H9 (cell line): ENCODE measurements at regions not wholly inside any gene's neighbourhood (a gene's known extent, or its start where the extent isn't known, plus 50 kb on each side); places are given as distances from the start of the nearest gene placed in this dataset.

Source experiments
- DNase-seq: peaks from one replicate; pipeline ENCODE4 v3.0.0-alpha.2; 2017
- H2AFZ ChIP-seq: one replicate; pipeline ENCODE4 v1.6.1; 2013; ENCODE audit warnings: mild to moderate bottlenecking, low read length, control low read depth, moderate library complexity
- H2AK5ac ChIP-seq: 2 replicates; pipeline ENCODE4 v1.6.1; 2013; ENCODE audit warnings: low read length, control low read depth, mixed read lengths; ENCODE audit not compliant: insufficient read length
- H2BK120ac ChIP-seq: one replicate; pipeline ENCODE4 v1.6.1; 2013; ENCODE audit warnings: low read depth, mild to moderate bottlenecking, low read length, control low read depth, inconsistent platforms; ENCODE audit not compliant: poor library complexity, severe bottlenecking
- H2BK12ac ChIP-seq: 2 replicates; pipeline ENCODE4 v1.6.1; 2013; ENCODE audit warnings: low read length, control low read depth, mixed read lengths, low read depth; ENCODE audit not compliant: insufficient read length
- H2BK15ac ChIP-seq: 2 replicates; pipeline ENCODE4 v1.6.1; 2013; ENCODE audit warnings: low read depth, low read length, control low read depth
- H2BK20ac ChIP-seq: one replicate; pipeline ENCODE4 v1.6.1; 2013; ENCODE audit warnings: low read depth, mild to moderate bottlenecking, low read length, control low read depth, inconsistent platforms; ENCODE audit not compliant: poor library complexity, severe bottlenecking
- H2BK5ac ChIP-seq: 2 replicates; pipeline ENCODE4 v1.6.1; 2013; ENCODE audit warnings: low read length, control low read depth, mixed read lengths; ENCODE audit not compliant: insufficient read length
- H3K14ac ChIP-seq: 2 replicates; pipeline ENCODE4 v1.6.1; 2013; ENCODE audit warnings: low read length, control low read depth; ENCODE audit not compliant: insufficient read depth
- H3K18ac ChIP-seq: 2 replicates; pipeline ENCODE4 v1.6.1; 2013; ENCODE audit warnings: low read depth, mild to moderate bottlenecking, mixed read lengths, low read length, control low read depth; ENCODE audit not compliant: insufficient read length
- H3K23ac ChIP-seq: 2 replicates; pipeline ENCODE4 v1.6.1; 2013; ENCODE audit warnings: low read length, control low read depth, mixed read lengths, low read depth; ENCODE audit not compliant: insufficient read length
- H3K23me2 ChIP-seq: 2 replicates; pipeline ENCODE4 v1.6.1; 2013; ENCODE audit warnings: low read depth, mild to moderate bottlenecking, mixed read lengths, low read length, control low read depth; ENCODE audit not compliant: insufficient read length, poor library complexity, severe bottlenecking
- H3K27ac ChIP-seq: 2 replicates; pipeline ENCODE4 v1.5.1; 2013; ENCODE audit warnings: low read length, control low read depth, mixed read lengths, low read depth; ENCODE audit not compliant: insufficient read length
- H3K27me3 ChIP-seq: 2 replicates; pipeline ENCODE4 v1.6.1; 2013; ENCODE audit warnings: low read length, control low read depth, inconsistent platforms; ENCODE audit not compliant: insufficient read depth
- H3K4ac ChIP-seq: 2 replicates; pipeline ENCODE4 v1.6.1; 2013; ENCODE audit warnings: low read depth, mild to moderate bottlenecking, control low read depth, inconsistent platforms, low read length, moderate library complexity
- H3K4me1 ChIP-seq: 2 replicates; pipeline ENCODE4 v1.6.1; 2013; ENCODE audit warnings: low read length, control low read depth, inconsistent platforms; ENCODE audit not compliant: insufficient read depth
- H3K4me2 ChIP-seq: 2 replicates; pipeline ENCODE4 v1.6.1; 2013; ENCODE audit warnings: low read length, control low read depth, mixed read lengths; ENCODE audit not compliant: insufficient read length, insufficient read depth
- H3K56ac ChIP-seq: 2 replicates; pipeline ENCODE4 v1.6.1; 2013; ENCODE audit warnings: low read depth, mild to moderate bottlenecking, mixed read lengths, low read length, control low read depth; ENCODE audit not compliant: insufficient read length
- H3K79me1 ChIP-seq: 2 replicates; pipeline ENCODE4 v1.6.1; 2013; ENCODE audit warnings: low read depth, mild to moderate bottlenecking, moderate library complexity, low read length, control low read depth, inconsistent platforms; ENCODE audit not compliant: insufficient read depth, poor library complexity, severe bottlenecking
- H3K79me2 ChIP-seq: 2 replicates; pipeline ENCODE4 v1.6.1; 2013; ENCODE audit warnings: low read length, control low read depth, inconsistent platforms; ENCODE audit not compliant: insufficient read depth
- H3K9ac ChIP-seq: 2 replicates; pipeline ENCODE4 v1.6.1; 2013; ENCODE audit warnings: low read length, control low read depth, mixed read lengths; ENCODE audit not compliant: insufficient read length; ENCODE audit errors: extremely low read depth
- H3K9me3 ChIP-seq: one replicate; pipeline ENCODE4 v1.6.1; 2013; ENCODE audit warnings: low read depth, low read length, inconsistent platforms; ENCODE audit not compliant: control insufficient read depth
- H3T11ph ChIP-seq: one replicate; pipeline ENCODE4 v1.6.1; 2013; ENCODE audit warnings: mild to moderate bottlenecking, low read length, control low read depth, inconsistent platforms
- H4K20me1 ChIP-seq: one replicate; pipeline ENCODE4 v1.6.1; 2013; ENCODE audit not compliant: control insufficient read depth, insufficient read length, insufficient read depth
- H4K5ac ChIP-seq: 2 replicates; pipeline ENCODE4 v1.6.1; 2013; ENCODE audit warnings: low read depth, mild to moderate bottlenecking, mixed read lengths, low read length, control low read depth; ENCODE audit not compliant: insufficient read length
- H4K8ac ChIP-seq: replicated peaks from 2 replicates; pipeline ENCODE4 v1.6.1; 2013; ENCODE audit warnings: low read length, control low read depth, mixed read lengths, low read depth; ENCODE audit not compliant: insufficient read length
- H4K91ac ChIP-seq: 2 replicates; pipeline ENCODE4 v1.6.1; 2013; ENCODE audit warnings: low read depth, mild to moderate bottlenecking, moderate library complexity, mixed read lengths, low read length, control low read depth; ENCODE audit not compliant: insufficient read length
- H3K27ac Mint-ChIP-seq, 3 experiments: 2 replicates in 2 of 3; 3 replicates in 1 of 3; pipeline ENCODE4 v1.8.0; 2020 to 2021; ENCODE audit warnings: mixed read lengths in 3 of 3, mild to moderate bottlenecking in 1 of 3, moderate library complexity in 1 of 3
- H3K27me3 Mint-ChIP-seq: 2 replicates; pipeline ENCODE4 v1.8.0; 2021; ENCODE audit warnings: low read depth, mild to moderate bottlenecking, moderate library complexity, mixed read lengths
- H3K36me3 Mint-ChIP-seq, 3 experiments: 2 replicates in 2 of 3; 3 replicates in 1 of 3; pipeline ENCODE4 v1.8.0; 2020 to 2021; ENCODE audit warnings: low read depth in 3 of 3, mixed read lengths in 3 of 3; ENCODE audit not compliant: insufficient read depth in 1 of 3
- H3K4me1 Mint-ChIP-seq, 2 experiments: 2 replicates each; pipeline ENCODE4 v1.8.0; 2020; ENCODE audit warnings: mixed read lengths in 2 of 2
- H3K4me3 Mint-ChIP-seq, 2 experiments: 2 replicates in 1 of 2; 3 replicates in 1 of 2; pipeline ENCODE4 v1.8.0; 2020 to 2021; ENCODE audit warnings: mild to moderate bottlenecking in 2 of 2, mixed read lengths in 2 of 2, moderate library complexity in 1 of 2
- H3K9me3 Mint-ChIP-seq, 2 experiments: 2 replicates in 1 of 2; 3 replicates in 1 of 2; pipeline ENCODE4 v1.8.0; 2020; ENCODE audit warnings: mild to moderate bottlenecking in 2 of 2, mixed read lengths in 2 of 2, moderate library complexity in 1 of 2
- CTCF ChIP-seq: fragments of 200-600 bp; sonication (generic); conservative IDR thresholded peaks from 3 replicates; pipeline ENCODE4 v1.8.0; 2021; ENCODE audit warnings: antibody characterized with exemption, mild to moderate bottlenecking

GRCh38 chr11:21659961-21660360, 532.9 kb upstream of the ANO5 start:
- Histone ChIP-seq H3K56ac (no peak overlapping the region), H3K9ac (no peak overlapping the region), H3T11ph (no peak overlapping the region), H3K4me1 (no peaks in the 10 kb centered on the region), H2BK20ac (no peak overlapping the region), H3K4ac (no peak overlapping the region), H2BK12ac (no peak overlapping the region), H3K79me2 (no peaks in the 10 kb centered on the region), H2BK5ac (no peak overlapping the region), H3K18ac (no peak overlapping the region), H2AK5ac (no peak overlapping the region), H3K79me1 (no peaks in the 10 kb centered on the region), H4K8ac (no peak overlapping the region), H3K23me2 (no peaks in the 10 kb centered on the region), H3K27me3 (no peaks in the 10 kb centered on the region), H3K9me3 (no peaks in the 10 kb centered on the region), H4K20me1 (no peaks in the 10 kb centered on the region), H3K14ac (no peak overlapping the region), H2BK120ac (no peak overlapping the region), H3K4me2 (no peak overlapping the region), H3K27ac (no peak overlapping the region), H3K23ac (no peak overlapping the region), H2BK15ac (no peak overlapping the region), H2AFZ (no peak overlapping the region), H4K5ac (no peak overlapping the region), H4K91ac (no peak overlapping the region)
- no peak for DNase-seq
- Mint-ChIP-seq H3K4me1 (no peaks in the 10 kb centered on the region), H3K27me3 (no peaks in the 10 kb centered on the region), H3K9me3 (no peaks in the 10 kb centered on the region), H3K27ac (no peak overlapping the region), H3K4me3 (no peak overlapping the region), H3K36me3 (no peaks in the 10 kb centered on the region)
- TF ChIP-seq CTCF = no peak
